Stimulated activated CD8-positive, alpha-beta memory T cell treated with anti-CD3 and anti-CD28 coated beads, Interleukin-7, amount 100 ng/mL, for 4 hours (primary cell): ENCODE measurements at regions not wholly inside any gene's neighbourhood (a gene's known extent, or its start where the extent isn't known, plus 50 kb on each side); places are given as distances from the start of the nearest gene placed in this dataset.

Source experiments
- DNase-seq, 2 donors: peaks; one replicate each; pipeline ENCODE4 v3.0.0-alpha.2; 2020; ENCODE audit warnings: low read depth in 2 of 2

DNA sequence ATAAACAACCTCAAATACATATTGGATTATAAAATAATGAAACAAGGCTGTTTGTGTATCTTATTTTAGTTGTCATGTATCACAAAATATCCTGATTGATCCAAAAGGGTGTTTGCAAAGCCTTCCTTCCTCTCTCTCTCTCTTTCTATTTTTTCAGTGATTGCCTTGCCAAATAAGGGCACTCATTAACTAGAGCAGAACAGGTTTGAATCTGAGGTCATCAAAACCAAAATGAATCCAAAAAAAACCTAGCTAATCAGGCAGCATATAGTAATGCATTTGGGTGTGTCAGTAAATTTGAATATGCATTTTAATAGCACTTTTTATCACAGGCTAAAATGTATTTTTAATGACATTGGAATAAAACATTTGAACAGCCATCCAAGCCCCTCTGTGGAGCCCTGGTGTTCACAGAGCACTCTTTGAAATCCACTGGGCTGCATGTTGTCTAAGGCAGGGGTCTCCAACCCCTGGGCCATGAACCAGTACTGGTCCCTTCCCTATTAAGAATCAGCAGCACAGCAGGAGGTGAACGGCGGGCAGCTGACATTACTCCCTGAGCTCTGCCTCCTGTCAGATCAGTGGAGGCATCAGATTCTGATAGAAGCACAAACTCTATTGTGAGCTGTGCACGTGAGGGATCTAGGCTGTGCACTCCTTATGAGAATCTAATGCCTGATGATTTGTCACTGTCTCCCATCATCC lies 171.8 kb upstream of the RAI14 start:
- DNase-seq: no peak

DNA sequence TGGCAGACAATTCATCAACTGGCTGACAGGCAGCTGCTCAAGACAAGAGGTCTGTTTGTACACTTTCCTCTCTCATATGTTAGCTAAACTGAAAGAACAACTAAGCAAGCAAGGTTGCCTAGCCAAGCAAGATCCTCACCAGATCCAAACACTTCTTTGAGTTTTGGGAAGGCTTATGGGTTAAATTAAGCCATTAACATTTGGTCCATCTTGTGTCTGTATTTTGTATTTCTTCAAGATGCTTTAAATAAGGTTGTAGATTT lies 170.4 kb upstream of the RAI14 start:
- DNase-seq: no peak

DNA sequence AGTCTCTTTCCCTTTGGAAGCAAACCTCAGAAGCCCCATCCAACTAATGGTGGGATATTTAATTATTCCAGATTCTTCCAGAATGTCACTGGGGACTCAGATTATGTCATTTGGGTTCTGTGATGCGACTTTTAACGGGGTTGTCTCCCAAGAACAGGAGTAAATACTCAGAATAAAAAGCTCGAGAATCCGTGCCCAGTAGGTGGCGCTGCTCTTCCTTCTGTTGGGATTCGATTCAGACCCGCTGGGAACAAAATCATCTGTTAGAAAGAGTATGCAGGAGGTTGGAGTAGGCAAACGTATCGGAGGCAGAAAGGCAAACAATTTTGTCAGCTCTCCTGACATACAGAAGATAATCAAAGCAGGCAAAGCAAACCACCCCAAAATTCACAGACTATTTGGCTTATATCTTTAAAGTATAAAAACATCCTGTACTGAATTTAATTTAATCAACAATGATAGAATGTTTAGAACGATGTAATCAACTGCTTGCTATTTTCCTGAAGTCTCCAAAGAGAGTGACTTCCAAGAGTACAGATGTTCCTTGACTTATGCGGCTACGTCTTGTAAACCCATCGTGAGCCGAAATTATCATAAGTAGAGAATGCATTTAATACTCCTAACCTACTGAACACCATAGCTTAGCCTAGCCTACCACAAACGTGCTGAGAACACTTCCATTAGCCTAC lies 169.8 kb upstream of the RAI14 start:
- peak; percentile 31 to 35 for DNase-seq

DNA sequence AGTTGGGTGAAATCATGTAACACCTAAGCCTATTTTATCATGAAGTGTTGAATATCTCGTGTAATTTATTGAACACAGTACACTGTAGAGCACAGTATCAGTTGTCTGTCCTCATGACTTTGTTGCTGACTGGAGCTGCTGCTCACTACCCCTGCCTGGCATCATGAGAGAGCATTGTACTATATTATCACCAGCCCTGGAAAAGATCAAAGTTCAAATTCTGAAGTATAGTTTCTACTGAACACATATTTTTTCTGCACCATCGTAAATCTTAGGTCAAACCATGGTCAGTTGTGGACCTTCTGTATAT lies 169.3 kb upstream of the RAI14 start:
- DNase-seq: no peak

GRCh38 chr5:34487159-34487879 lies 168.8 kb upstream of the RAI14 start:
- DNase-seq: no peak

DNA sequence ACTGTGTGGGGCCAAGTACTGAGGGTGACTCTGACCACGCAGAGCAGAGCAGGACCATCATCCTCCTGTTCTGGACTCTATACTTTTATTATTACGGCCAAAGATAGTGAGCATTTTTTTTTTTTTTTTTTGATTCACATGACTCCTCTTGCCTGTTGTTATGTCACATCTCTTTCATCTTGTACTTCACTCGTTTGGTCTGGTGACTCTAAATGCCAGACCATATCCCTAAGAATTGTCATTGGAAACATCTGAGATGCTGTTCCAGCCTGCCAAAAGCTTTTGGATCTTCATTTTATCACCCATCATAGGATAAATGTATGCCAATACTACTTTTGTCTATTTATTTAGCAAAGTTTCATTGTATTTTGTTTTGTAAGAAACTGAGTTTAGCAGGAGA lies 168.2 kb upstream of the RAI14 start:
- no peak for DNase-seq

- no peak for DNase-seq
Observed at GRCh38 chr5:34488984-34489383, 167.1 kb upstream of the RAI14 start.

GRCh38 chr5:34490506-34491250 lies 165.4 kb upstream of the RAI14 start:
- no peak for DNase-seq

GRCh38 chr5:34491251-34491620 lies 164.9 kb upstream of the RAI14 start:
- DNase-seq: no peak

- DNase-seq: no peak
Observed at GRCh38 chr5:34494111-34494755, 161.9 kb upstream of the RAI14 start.

GRCh38 chr5:34495178-34495577 lies 160.9 kb upstream of the RAI14 start:
- no peak for DNase-seq

DNA sequence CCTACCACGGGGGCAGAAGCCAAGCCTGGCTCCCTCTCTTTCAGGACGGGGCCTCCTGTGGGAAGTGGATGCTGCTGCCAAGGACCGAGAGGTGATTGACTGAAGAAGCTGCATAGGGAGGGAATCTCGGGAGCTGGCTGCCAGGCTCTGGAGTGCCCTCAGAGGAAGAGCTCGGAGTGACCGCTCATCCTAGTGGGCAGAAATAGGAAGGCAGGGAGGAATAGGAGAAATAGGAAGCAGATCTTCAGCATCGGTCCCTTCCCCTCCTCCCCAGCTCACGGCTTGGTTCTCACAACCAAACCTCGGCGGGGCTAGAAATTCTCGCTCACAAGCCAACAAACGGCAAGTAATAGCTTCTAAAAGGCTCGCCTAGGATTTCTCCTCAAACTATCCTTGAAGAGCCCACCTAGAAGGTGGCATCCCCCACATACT lies 159.9 kb upstream of the RAI14 start:
- no peak for DNase-seq

DNA sequence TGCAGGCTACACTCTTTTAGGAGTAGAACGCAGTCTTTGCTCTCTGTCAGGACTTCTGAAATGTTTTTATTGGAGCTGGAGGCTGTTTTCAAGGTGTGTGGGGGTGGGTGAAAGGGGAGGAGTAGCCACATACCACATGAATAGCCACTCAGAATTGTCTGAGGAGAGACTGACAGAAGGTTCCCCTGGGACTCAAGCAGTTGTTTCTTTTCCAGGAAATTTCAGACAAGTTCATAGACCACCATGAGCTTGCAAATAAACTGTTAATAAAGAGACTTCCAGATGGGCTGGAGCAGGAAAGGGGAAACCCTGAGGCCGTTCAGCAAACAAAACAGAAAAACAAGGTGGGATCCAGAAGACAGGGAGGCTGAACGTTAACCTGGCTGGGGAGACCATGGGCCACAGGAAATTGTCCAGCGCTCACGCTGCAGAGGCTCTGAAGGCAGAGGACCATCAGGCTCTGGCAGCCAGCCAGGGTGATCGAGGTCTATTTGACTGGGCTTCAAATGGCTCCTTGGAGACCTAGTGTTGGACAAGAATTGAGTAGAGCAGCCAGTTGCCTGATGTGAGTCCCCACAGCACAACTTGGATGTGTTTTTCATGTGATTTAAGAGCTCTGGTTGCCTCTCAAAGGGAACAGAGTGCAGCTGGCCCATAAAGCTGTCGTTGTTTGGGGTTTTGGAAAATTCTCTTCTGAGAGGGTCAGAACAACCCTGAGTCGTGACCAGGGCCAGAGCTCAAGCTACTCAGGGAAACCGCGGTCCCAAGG lies 159.2 kb upstream of the RAI14 start:
- no peak for DNase-seq

- no peak for DNase-seq
Observed at GRCh38 chr5:34497470-34497808, 158.7 kb upstream of the RAI14 start.

- no peak for DNase-seq
Observed at GRCh38 chr5:34498572-34498971, 157.6 kb upstream of the RAI14 start.

DNA sequence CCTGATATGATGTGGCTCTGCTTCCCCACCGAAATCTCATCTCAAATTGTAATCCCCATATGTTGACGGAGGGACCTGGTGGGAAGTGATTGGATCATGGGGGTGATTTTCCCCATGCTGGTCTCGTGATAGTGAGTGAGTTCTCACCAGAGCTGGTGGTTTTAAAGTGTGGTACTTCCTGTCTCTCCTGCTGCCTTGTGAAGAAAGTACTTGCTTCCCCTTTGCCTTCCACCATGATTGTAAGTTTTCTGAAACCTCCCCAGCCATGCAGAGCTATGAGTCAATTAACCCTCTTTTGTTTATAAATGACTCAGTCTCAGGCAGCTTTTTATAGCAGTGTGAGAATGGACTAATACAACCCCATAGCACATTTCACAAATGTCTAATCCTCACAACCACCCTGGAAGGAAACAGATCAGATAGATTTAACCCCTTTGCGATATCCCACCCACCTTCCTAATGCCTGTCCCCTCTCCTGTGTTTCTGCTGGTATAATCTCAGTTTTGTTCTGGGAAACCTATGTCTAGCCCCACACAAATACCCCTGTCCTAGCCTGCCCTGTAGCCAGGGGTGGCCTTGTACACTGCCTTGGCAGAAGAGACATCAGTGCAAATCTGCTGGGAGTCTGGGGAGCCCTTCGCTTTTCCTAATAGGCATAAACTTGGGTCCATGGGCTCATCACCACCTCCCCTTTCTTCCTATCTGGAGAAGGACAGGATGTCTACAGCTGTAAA lies 157.0 kb upstream of the RAI14 start:
- DNase-seq: no peak

DNA sequence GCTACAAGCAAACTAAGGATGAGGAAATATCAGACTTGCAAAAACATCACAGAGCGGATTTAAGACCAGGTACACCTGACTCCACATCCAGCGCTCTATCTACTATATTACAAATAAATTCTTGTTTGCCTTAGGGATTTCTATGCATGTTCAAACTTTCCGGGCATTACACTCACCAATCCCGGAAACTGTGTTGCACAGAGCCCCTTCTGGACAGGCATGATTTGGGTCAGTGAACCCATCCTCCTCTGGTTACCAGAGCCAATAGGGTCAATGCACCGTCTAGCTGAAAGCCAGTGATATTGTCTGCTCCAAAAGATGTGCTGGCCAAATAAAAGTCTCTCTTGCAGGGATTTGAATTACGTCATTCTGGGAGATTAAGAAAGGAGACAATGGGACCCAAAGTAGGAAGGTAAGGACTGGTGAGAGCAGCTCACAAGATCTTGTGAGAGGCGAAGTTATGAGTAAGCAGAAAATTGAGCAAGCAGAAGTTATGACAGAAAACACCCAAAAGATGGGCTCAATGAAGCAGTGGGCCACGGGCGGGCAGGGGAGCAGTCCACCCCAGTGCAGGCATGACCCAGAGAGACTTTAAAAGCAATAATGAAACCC lies 155.8 kb upstream of the RAI14 start:
- no peak for DNase-seq

DNA sequence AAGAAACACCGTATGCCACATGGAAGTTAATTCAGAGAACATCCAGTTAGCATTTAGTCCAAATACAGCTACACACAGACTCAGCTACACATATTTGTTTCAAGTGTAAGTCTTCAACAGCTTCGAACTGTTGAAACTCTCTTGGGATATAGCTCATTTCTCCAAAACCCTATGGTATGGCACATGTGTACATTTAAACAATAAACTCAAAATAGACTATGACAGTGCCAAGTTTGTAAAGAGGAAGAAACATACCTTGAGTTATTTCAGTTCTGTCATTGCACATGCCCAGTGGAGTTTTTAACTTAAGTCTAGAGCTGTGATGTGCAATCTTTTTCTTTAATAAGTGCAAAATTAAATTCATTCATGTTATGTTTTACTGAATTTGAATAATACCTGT lies 155.1 kb upstream of the RAI14 start:
- DNase-seq: no peak

- DNase-seq: no peak
Observed at GRCh38 chr5:34501840-34502239, 154.3 kb upstream of the RAI14 start.

GRCh38 chr5:34502581-34502980 lies 153.5 kb upstream of the RAI14 start:
- DNase-seq: no peak
